GM21423 (cell line): ENCODE measurements at regions not wholly inside any gene's neighbourhood (a gene's known extent, or its start where the extent isn't known, plus 50 kb on each side); places are given as distances from the start of the nearest gene placed in this dataset.

ENCODE experiments used
- ATAC-seq: cut with Tn5 transposase; IDR thresholded peaks from one replicate; pipeline ENCODE4 v1.9.1; 2021; ENCODE audit warnings: mild to moderate bottlenecking, moderate library complexity; ENCODE audit not compliant: unreplicated experiment

GRCh38 chr12:67832155-67832554 lies 157.1 kb upstream of the IFNG-AS1 start:
- ATAC-seq: no peak

GRCh38 chr12:67833602-67834001 lies 155.6 kb upstream of the IFNG-AS1 start:
- no peak for ATAC-seq

- ATAC-seq: no peak
Observed at GRCh38 chr12:67837876-67838275, 151.4 kb upstream of the IFNG-AS1 start.

- no peak for ATAC-seq
Observed at GRCh38 chr12:67842124-67842523, 147.1 kb upstream of the IFNG-AS1 start.

- ATAC-seq: no peak
Observed at GRCh38 chr12:67843257-67843656, 146.0 kb upstream of the IFNG-AS1 start.

GRCh38 chr12:67852701-67853100 lies 136.5 kb upstream of the IFNG-AS1 start:
- ATAC-seq: no peak

- no peak for ATAC-seq
Observed at GRCh38 chr12:67853204-67853603, 136.0 kb upstream of the IFNG-AS1 start.

GRCh38 chr12:67854351-67854750 lies 134.9 kb upstream of the IFNG-AS1 start:
- no peak for ATAC-seq

GRCh38 chr12:67855103-67855502 lies 134.1 kb upstream of the IFNG-AS1 start:
- no peak for ATAC-seq

GRCh38 chr12:67871231-67871630 lies 118.0 kb upstream of the IFNG-AS1 start:
- no peak for ATAC-seq

- no peak for ATAC-seq
Observed at GRCh38 chr12:67873355-67873754, 115.9 kb upstream of the IFNG-AS1 start.

GRCh38 chr12:67876305-67876915 lies 112.8 kb upstream of the IFNG-AS1 start:
- ATAC-seq: no peak

- no peak for ATAC-seq
Observed at GRCh38 chr12:67877727-67878126, 111.5 kb upstream of the IFNG-AS1 start.

- ATAC-seq: no peak
Observed at GRCh38 chr12:67879937-67880336, 109.3 kb upstream of the IFNG-AS1 start.

- ATAC-seq: no peak
Observed at GRCh38 chr12:67881565-67881964, 107.7 kb upstream of the IFNG-AS1 start.

- no peak for ATAC-seq
Observed at GRCh38 chr12:67884596-67884995, 104.7 kb upstream of the IFNG-AS1 start.

GRCh38 chr12:67885375-67886169 lies 103.7 kb upstream of the IFNG-AS1 start:
- ATAC-seq: no peak

GRCh38 chr12:67887065-67887464 lies 102.2 kb upstream of the IFNG-AS1 start:
- ATAC-seq: no peak

GRCh38 chr12:67889931-67890330 lies 99.3 kb upstream of the IFNG-AS1 start:
- ATAC-seq: no peak

- no peak for ATAC-seq
Observed at GRCh38 chr12:67890726-67891258, 98.5 kb upstream of the IFNG-AS1 start.

GRCh38 chr12:67891596-67891995 lies 97.7 kb upstream of the IFNG-AS1 start:
- no peak for ATAC-seq
